SIG-M5 treated with dmso at 0.1 percent for 504 hours (cell line): ENCODE measurements at regions not wholly inside any gene's neighbourhood (a gene's known extent, or its start where the extent isn't known, plus 50 kb on each side); places are given as distances from the start of the nearest gene placed in this dataset.
"Not testable (repeated sequence)": the region's sequence is repeated elsewhere in the genome, so short reads cannot be mapped to it uniquely, and the experiment has no call there.

ENCODE experiments used
- DNase-seq: peaks from one replicate; lab custom pipeline; 2025; ENCODE audit not compliant: unreplicated experiment; lab: John Stamatoyannopoulos, UW

DNA sequence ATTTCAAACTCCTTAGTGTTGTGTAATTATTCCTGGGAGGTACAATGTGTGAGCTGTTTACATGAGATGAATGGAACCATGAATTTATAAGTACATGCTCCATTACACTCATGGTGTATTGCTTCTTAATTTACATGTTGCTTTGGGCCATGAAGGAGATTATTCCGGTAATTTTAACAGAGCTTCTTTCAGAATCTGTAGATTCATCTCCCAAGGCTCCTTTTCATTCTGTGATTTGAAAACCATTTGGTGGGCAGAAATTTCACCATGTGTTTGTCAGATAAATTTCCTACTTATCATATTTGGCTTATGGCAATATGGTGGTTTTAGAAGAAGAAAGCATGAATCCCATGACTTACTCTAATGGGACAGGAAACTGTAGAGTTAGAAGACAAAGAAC, 421.6 kb upstream of the EYS start:
- no peak for DNase-seq

- DNase-seq: no peak
Measured at GRCh38 chr6:66128243-66128642, 421.2 kb upstream of the EYS start.

DNA sequence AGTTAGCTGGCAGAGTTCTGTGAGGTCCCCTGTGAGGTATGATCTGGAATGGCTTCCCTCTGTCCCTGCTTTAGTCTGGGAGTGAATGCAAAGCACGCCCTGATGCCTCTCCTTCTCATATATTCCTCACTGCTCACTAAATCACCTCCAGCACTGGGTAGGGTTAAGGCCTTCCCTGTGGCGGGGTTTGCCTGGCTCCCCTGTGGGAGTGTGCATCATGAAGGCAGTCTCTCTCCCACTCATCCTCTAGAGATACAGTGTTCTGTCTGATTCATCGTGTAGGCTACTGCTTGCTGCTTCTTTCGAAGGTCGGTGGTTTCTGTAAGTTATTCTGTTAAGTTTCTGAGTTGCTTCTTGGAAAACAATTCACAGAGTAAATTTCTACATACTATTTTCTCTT, 420.0 kb upstream of the EYS start:
- no peak for DNase-seq

DNA sequence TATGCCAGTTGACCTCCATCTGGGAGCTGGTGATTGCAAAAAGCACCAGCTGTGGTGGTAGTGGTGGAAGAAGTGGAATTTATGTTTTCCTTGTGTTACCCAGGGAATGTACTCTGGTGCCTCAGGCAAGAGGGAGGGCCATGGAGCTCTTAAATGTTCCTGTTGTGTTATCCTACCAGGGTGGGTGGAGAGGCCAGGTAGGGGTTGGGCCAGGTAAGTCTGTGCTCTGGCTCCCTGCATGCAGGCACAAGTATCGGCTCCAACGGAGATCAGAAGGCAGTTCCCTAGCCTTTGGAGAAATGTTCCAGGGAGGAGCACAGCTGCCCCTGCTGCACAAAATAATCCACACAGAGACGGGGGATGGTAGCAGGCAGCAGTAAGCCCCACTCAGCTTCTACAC, 419.3 kb upstream of the EYS start:
- no peak for DNase-seq

- DNase-seq: no peak
Measured at GRCh38 chr6:66103954-66104353, 396.9 kb upstream of the EYS start.

DNA sequence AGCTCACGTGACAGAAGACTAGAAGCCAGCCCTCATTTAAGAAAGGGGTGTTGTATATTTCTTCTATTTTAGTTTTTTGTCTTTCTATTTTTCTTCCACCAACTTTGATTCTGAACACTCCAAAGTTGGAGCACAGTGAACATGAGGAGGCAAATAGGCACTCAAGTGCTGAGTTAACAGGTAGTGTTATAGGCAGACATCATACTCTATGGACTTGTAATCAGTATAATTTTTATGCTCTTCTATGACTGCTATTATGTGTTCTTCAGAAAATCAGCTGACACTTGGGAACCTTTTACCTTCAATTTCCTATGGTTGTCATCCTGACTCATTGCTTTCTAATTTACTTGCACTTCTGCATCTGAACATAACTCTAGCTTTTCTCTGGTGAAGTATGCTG, 396.3 kb upstream of the EYS start:
- DNase-seq: no peak

DNA sequence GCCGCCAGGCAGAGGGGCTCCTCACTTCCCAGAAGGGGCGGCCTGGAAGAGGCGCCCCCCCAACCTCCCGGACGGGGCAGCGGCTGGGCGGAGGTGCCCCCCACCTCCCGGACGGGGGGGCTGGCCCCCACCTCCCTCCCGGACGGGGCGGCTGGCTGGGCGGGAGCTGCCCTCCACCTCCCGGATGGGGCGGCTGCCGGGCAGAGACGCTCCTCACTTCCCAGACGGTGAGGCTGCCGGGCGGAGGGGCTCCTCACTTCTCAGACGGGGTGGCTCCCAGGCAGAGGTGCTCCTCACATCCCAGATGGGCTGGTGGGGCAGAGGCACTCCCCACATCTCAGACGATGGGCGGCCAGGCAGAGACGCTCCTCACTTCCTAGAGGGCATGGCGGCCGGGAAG, 389.7 kb upstream of the EYS start:
- no peak for DNase-seq

GRCh38 chr6:66094615-66095014, 387.6 kb upstream of the EYS start:
- DNase-seq: no peak

- DNase-seq: not testable (repeated sequence)
Measured at GRCh38 chr6:66092306-66092705, 385.3 kb upstream of the EYS start.

- DNase-seq: no peak
Measured at GRCh38 chr6:66086532-66086931, 379.5 kb upstream of the EYS start.

GRCh38 chr6:66082914-66083313, 375.9 kb upstream of the EYS start:
- no peak for DNase-seq

- DNase-seq: no peak
Measured at GRCh38 chr6:66068907-66069306, 361.9 kb upstream of the EYS start.

- DNase-seq: no peak
Measured at GRCh38 chr6:66068033-66068432, 361.0 kb upstream of the EYS start.

DNA sequence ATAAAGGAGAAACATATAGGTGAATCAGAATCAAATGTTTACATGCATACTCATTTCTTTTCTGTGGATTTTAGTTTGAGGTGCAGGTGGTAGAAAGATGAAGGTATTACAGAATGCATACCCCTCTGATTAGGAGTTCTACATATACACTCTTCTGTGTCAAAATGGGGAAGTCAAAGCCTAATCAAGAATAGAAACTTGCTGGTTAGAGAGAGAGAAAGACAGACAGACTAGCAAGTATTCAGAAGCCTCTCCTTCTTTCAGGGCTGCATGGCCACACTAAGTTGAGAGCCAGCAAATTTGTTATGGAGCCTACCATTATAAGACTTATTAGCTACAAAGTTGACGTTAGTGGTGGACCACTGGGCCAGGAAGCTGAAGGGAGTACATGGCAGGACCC, 358.3 kb upstream of the EYS start:
- no peak for DNase-seq

DNA sequence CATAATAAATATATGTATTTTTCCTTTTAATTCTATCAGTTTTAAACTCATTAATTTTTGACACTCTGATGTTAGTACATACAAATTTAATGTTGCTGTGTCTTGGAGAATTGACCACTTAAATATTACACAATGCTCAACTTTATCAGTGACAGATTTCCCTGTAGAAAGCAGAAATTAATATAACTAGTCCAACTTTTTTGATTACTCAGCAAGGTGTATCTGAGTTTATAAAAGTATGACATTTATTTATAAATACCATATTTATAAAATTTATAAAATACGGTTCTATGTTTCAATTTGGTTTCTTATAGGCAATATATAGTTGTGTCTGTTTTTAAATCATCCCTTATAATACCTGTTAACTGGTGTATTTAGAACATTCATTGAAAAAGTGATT, 350.0 kb upstream of the EYS start:
- DNase-seq: no peak

GRCh38 chr6:66054967-66055366, 347.9 kb upstream of the EYS start:
- no peak for DNase-seq

DNA sequence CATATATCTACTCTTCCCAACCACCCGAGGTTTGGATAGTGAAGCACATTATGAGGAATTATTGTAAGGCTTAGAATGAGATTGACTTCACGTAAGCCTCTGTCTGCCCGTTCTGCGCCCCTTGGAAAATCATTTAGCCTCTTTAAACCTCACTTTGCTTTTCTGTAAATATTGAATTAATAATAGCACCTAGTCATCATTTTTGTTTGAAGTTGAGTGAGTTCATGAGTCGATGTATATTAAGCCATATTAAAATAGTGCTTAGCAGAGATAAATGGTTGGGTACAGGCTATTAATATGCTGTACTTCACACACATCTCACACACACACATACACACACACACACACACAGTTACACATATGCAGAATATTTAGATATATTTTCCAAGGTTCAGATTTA, 344.8 kb upstream of the EYS start:
- no peak for DNase-seq

GRCh38 chr6:66048684-66049474, 341.9 kb upstream of the EYS start:
- DNase-seq: no peak

DNA sequence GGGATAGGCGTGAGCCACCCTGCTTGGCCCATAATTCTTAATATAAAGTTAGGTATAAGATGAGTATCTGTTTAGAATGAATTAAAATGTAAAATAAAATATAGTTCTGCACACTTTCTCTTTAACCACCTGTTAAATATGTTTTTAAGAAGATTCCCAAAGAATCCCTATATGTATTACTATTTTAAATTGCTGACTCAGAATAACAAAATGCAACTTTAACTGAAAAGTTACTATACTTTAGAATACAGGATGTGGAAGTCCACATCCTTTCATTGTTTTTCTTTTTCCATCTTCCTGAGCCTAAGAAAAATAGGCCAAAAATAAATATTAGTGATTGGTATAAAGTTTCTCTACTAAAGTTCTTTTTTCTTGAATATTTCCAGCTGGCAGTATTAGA, 325.6 kb upstream of the EYS start:
- DNase-seq: no peak

DNA sequence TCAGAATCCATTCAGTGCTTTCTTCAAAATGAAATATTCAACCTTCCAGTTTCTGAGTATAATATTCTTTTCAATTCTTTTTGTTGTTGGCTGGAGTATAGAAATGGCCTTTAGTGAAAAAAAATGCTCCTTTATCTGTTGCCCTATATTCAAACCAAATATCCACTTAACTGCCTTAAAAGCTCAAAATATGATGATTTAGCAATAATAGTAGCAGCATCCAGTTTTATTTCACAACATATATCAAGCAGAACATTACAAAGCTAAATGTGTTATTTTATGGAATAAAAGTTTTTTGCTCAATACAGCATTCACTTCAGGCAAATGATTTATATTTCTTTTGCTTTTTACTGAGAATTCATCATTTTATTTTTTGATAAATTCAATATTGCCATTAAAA, 322.4 kb upstream of the EYS start:
- DNase-seq: no peak

- no peak for DNase-seq
Measured at GRCh38 chr6:65999288-65999791, 292.3 kb upstream of the EYS start.

- no peak for DNase-seq
Measured at GRCh38 chr6:65998544-65998943, 291.5 kb upstream of the EYS start.

- no peak for DNase-seq
Measured at GRCh38 chr6:65997539-65997938, 290.5 kb upstream of the EYS start.
